CD14-positive monocyte (primary cell): ENCODE measurements at regions not wholly inside any gene's neighbourhood (a gene's known extent, or its start where the extent isn't known, plus 50 kb on each side); places are given as distances from the start of the nearest gene placed in this dataset.

ENCODE experiments used
- DNase-seq, 3 donors: peaks; one replicate each; pipeline ENCODE4 v3.0.0-alpha.2; 2011 to 2022
- H2AFZ ChIP-seq: 2 replicates; pipeline ENCODE4 v1.6.0; 2012; ENCODE audit warnings: mild to moderate bottlenecking, low read depth, low read length, inconsistent platforms; ENCODE audit not compliant: insufficient read depth, poor library complexity, severe bottlenecking
- H3K27ac ChIP-seq, 2 donors: 1 replicate in 1 of 2; 2 replicates in 1 of 2; pipeline ENCODE4 v1.5.1; 2012 to 2013; ENCODE audit warnings: low read length in 2 of 2, control low read depth in 1 of 2, inconsistent platforms in 1 of 2, low read depth in 1 of 2, mild to moderate bottlenecking in 1 of 2
- H3K27me3 ChIP-seq, 2 donors: one replicate each; pipeline versions ENCODE4 v1.6.0 to v1.6.1; 2011 to 2013; ENCODE audit warnings: low read length in 2 of 2; ENCODE audit not compliant: control insufficient read depth in 2 of 2, insufficient read depth in 2 of 2
- H3K36me3 ChIP-seq, 2 donors: replicated peaks in 1 of 2; 1 replicate in 1 of 2; 2 replicates in 1 of 2; pipeline versions ENCODE4 v1.5.1 to v1.6.1; 2012 to 2013; ENCODE audit warnings: low read length in 2 of 2, control low read depth in 1 of 2, inconsistent platforms in 1 of 2, mild to moderate bottlenecking in 1 of 2; ENCODE audit not compliant: insufficient read depth in 2 of 2, control insufficient read depth in 1 of 2
- H3K4me1 ChIP-seq, 2 donors: 1 replicate in 1 of 2; 2 replicates in 1 of 2; pipeline versions ENCODE4 v1.5.1 to v1.6.1; 2012 to 2013; ENCODE audit warnings: low read length in 2 of 2, control low read depth in 1 of 2, inconsistent platforms in 1 of 2, mild to moderate bottlenecking in 1 of 2, moderate library complexity in 1 of 2; ENCODE audit not compliant: insufficient read depth in 2 of 2, control insufficient read depth in 1 of 2
- H3K4me2 ChIP-seq: replicated peaks from 2 replicates; pipeline ENCODE3; 2012; ENCODE audit warnings: low read length, moderate library complexity, mild to moderate bottlenecking; ENCODE audit not compliant: poor library complexity, severe bottlenecking; ENCODE audit errors: extremely low read depth
- H3K4me3 ChIP-seq, 3 experiments: fragments of 200-600 bp in 1 of 3; sonication (generic) in 1 of 3; replicated peaks in 1 of 3; 1 replicate in 2 of 3; 2 replicates in 1 of 3; pipeline ENCODE4 v1.5.1; 2011 to 2013; ENCODE audit warnings: low read length in 3 of 3, mild to moderate bottlenecking in 3 of 3, control low read depth in 2 of 3, low read depth in 2 of 3, inconsistent platforms in 1 of 3, moderate library complexity in 1 of 3
- H3K79me2 ChIP-seq: 2 replicates; pipeline ENCODE4 v1.6.0; 2012; ENCODE audit warnings: mild to moderate bottlenecking, control low read depth, inconsistent platforms, low read length, moderate library complexity; ENCODE audit not compliant: insufficient read depth
- H3K9ac ChIP-seq: 2 replicates; pipeline ENCODE4 v1.6.0; 2017; ENCODE audit warnings: low read length, mild to moderate bottlenecking; ENCODE audit not compliant: insufficient read depth, poor library complexity, severe bottlenecking
- H3K9me3 ChIP-seq, 2 donors: replicated peaks in 1 of 2; 1 replicate in 1 of 2; 2 replicates in 1 of 2; pipeline versions ENCODE4 v1.5.1 to v1.6.1; 2012 to 2013; ENCODE audit warnings: low read length in 2 of 2, control low read depth in 1 of 2; ENCODE audit not compliant: control insufficient read depth in 1 of 2, insufficient read depth in 1 of 2
- H4K20me1 ChIP-seq: 2 replicates; pipeline ENCODE4 v1.6.0; 2012; ENCODE audit warnings: mild to moderate bottlenecking, low read length, control low read depth, moderate library complexity; ENCODE audit not compliant: insufficient read depth
- H3K27ac Mint-ChIP-seq, 7 donors: one replicate each; pipeline ENCODE4 v1.8.0; 2020; ENCODE audit warnings: mild to moderate bottlenecking in 7 of 7, mixed read lengths in 7 of 7, moderate library complexity in 6 of 7, inconsistent platforms in 2 of 7
- H3K27me3 Mint-ChIP-seq, 3 donors: one replicate each; pipeline ENCODE4 v1.8.0; 2021 to 2022; ENCODE audit warnings: low read depth in 3 of 3, mild to moderate bottlenecking in 3 of 3, mixed read lengths in 3 of 3, moderate library complexity in 3 of 3, inconsistent platforms in 1 of 3
- H3K36me3 Mint-ChIP-seq, 2 donors: one replicate each; pipeline ENCODE4 v1.8.0; 2020; ENCODE audit warnings: mixed read lengths in 2 of 2, inconsistent platforms in 1 of 2, mild to moderate bottlenecking in 1 of 2
- H3K4me1 Mint-ChIP-seq: one replicate; pipeline ENCODE4 v1.8.0; 2020; ENCODE audit warnings: mild to moderate bottlenecking, mixed read lengths
- H3K4me3 Mint-ChIP-seq, 2 donors: one replicate each; pipeline ENCODE4 v1.8.0; 2020; ENCODE audit warnings: mild to moderate bottlenecking in 2 of 2, mixed read lengths in 2 of 2, moderate library complexity in 1 of 2
- H3K9me3 Mint-ChIP-seq, 7 donors: one replicate each; pipeline ENCODE4 v1.8.0; 2020 to 2022; ENCODE audit warnings: mixed read lengths in 7 of 7, mild to moderate bottlenecking in 6 of 7, moderate library complexity in 6 of 7, inconsistent platforms in 2 of 7
- WGBS: methylation state at CpG from one replicate; pipeline ENCODE4 v1.1.5; 2013; ENCODE audit warnings: missing lambda C conversion rate; ENCODE audit not compliant: insufficient coverage; 5-methylcytosine and 5-hydroxymethylcytosine counted together
- intact Hi-C, 2 donors: fragments of 100-400 bp; cut with micrococcal nuclease; formaldehyde crosslinking; loops; one replicate each; pipeline versions ENCODE4 v1.15.0 to v1.15.1; 2023
- TF ChIP-seq, protein P1 (sequence below): fragments of 200-600 bp; IDR thresholded peaks from one replicate; pipeline ENCODE4 v1.8.0; 2022; ENCODE audit warnings: antibody characterized with exemption, mild to moderate bottlenecking

DNA sequence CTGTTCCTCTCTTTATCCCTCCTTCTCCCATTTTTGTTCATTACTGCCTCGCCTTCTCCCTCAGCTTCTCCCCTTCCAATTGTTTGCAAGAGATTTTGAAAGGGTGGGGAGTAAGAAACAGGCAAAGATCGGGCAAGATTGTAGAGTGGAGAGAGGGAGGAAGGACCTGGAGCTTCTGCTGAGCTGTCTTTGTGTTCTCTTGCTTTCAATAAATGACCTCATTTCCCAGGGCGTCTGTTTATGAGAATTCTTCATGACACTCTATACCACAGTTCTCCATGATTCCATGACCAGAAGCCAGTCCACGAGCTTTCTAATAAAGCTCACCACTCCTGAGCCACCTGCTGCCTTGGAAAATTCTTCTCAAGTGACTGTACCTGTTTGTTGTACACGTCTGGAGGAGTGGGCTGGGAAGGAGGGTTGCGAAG, 50.0 kb upstream of the PLEKHG1 start:
- no peaks in the 10 kb centered on the region for H3K9me3 ChIP-seq
- H3K9ac ChIP-seq, result no peak overlapping the region
- H3K4me1 ChIP-seq, result no peaks in the 10 kb centered on the region
- intact Hi-C loops, result no loop called here
- no peak overlapping the region for H3K27ac ChIP-seq
- H3K9me3 Mint-ChIP-seq, result peaks cover 0 to 4% (median 0%) of the 10 kb centered on the region in 7 donors
- no peak for DNase-seq
- no peak overlapping the region for H2AFZ ChIP-seq
- TF ChIP-seq, protein P1, sequence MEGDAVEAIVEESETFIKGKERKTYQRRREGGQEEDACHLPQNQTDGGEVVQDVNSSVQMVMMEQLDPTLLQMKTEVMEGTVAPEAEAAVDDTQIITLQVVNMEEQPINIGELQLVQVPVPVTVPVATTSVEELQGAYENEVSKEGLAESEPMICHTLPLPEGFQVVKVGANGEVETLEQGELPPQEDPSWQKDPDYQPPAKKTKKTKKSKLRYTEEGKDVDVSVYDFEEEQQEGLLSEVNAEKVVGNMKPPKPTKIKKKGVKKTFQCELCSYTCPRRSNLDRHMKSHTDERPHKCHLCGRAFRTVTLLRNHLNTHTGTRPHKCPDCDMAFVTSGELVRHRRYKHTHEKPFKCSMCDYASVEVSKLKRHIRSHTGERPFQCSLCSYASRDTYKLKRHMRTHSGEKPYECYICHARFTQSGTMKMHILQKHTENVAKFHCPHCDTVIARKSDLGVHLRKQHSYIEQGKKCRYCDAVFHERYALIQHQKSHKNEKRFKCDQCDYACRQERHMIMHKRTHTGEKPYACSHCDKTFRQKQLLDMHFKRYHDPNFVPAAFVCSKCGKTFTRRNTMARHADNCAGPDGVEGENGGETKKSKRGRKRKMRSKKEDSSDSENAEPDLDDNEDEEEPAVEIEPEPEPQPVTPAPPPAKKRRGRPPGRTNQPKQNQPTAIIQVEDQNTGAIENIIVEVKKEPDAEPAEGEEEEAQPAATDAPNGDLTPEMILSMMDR, result no peak
- 80% methylated on average over 1 of the region's 6 CpGs for WGBS
- no peaks in the 10 kb centered on the region for H3K4me1 Mint-ChIP-seq
- H3K27me3 Mint-ChIP-seq, result peaks cover 0 to 13% (median 12%) of the 10 kb centered on the region in 3 donors
- no peak overlapping the region for H3K4me3 Mint-ChIP-seq
- no peak overlapping the region for H3K27ac Mint-ChIP-seq
- no peaks in the 10 kb centered on the region for H3K36me3 Mint-ChIP-seq
- peaks cover 0 to 3% of the 10 kb centered on the region in 2 donors for H3K27me3 ChIP-seq
- no peak overlapping the region for H3K4me2 ChIP-seq
- H3K79me2 ChIP-seq, result no peaks in the 10 kb centered on the region
- H3K4me3 ChIP-seq, result no peak overlapping the region
- H4K20me1 ChIP-seq, result no peaks in the 10 kb centered on the region
- no peaks in the 10 kb centered on the region for H3K36me3 ChIP-seq
